HepG2 (cell line): ENCODE measurements at regions not wholly inside any gene's neighbourhood (a gene's known extent, or its start where the extent isn't known, plus 50 kb on each side); places are given as distances from the start of the nearest gene placed in this dataset.

Source experiments
- ATAC-seq: fragments of 200-7000 bp; cut with Tn5 transposase; 3 replicates; pipeline ENCODE4 v1.9.1; 2020; ENCODE audit warnings: mild to moderate bottlenecking, moderate library complexity
- BruUV-seq: library from RNA; stranded (reverse); fragments of 400-500 nt; replicated peaks from 2 replicates; lab custom pipeline; 2021; lab: Mats Ljungman, UMichigan
- CTCF ChIA-PET: fragments of 300-600 bp; formaldehyde crosslinking; extraction: SDS; loops from one replicate; lab custom pipeline; 2021; ENCODE audit warnings: low total read pairs, inconsistent platforms, low intra/inter-chr PET ratio; lab: Yijun Ruan, JAX
- POLR2A ChIA-PET: fragments of 350-600 bp; sonication (Branson Sonifier 250); formaldehyde crosslinking; loops from one replicate; lab custom pipeline; 2020; ENCODE audit warnings: antibody characterized with exemption, inconsistent platforms; lab: Yijun Ruan, JAX
- DNase-seq: peaks from one replicate; pipeline ENCODE4 v3.0.0-alpha.2; 2015; ENCODE audit warnings: low spot score
- FAIRE-seq: peaks from 3 replicates; lab custom pipeline; 2011; peaks lifted over from hg19 to GRCh38; lab: Jason Lieb, UNC
- H2AFZ ChIP-seq: one replicate; pipeline ENCODE4 v1.6.1; 2011; ENCODE audit warnings: low read length, inconsistent platforms
- H3K27ac ChIP-seq: fragments of 300-600 bp; 3 replicates; pipeline ENCODE4 v1.8.0; 2011; ENCODE audit warnings: mixed run types, mild to moderate bottlenecking, mixed read lengths, low read length, inconsistent platforms; ENCODE audit not compliant: insufficient read depth; ENCODE audit errors: extremely low read length
- H3K27me3 ChIP-seq, 2 experiments: fragments of 200-600 bp in 1 of 2; 2 replicates in 1 of 2; 3 replicates in 1 of 2; pipeline versions ENCODE4 v1.6.0 to v1.8.0; 2011; ENCODE audit warnings: low read length in 2 of 2, mild to moderate bottlenecking in 2 of 2, moderate library complexity in 2 of 2, inconsistent platforms in 1 of 2; ENCODE audit not compliant: insufficient read depth in 2 of 2, control insufficient read depth in 1 of 2
- H3K36me3 ChIP-seq, 2 experiments: fragments of 200-600 bp in 1 of 2; replicated peaks in 1 of 2; 2 replicates in 1 of 2; 3 replicates in 1 of 2; pipeline versions ENCODE4 v1.5.1 to v1.8.0; 2011; ENCODE audit warnings: low read length in 2 of 2, inconsistent platforms in 1 of 2; ENCODE audit not compliant: insufficient read depth in 2 of 2, control insufficient read depth in 1 of 2
- H3K4me1 ChIP-seq: 2 replicates; pipeline ENCODE4 v1.5.1; 2012; ENCODE audit warnings: low read length, inconsistent platforms; ENCODE audit not compliant: insufficient read depth
- H3K4me2 ChIP-seq: 2 replicates; pipeline ENCODE4 v1.6.0; 2011; ENCODE audit warnings: low read depth, low read length, inconsistent platforms
- H3K4me3 ChIP-seq, 3 experiments: fragments of 200-600 bp in 1 of 3; sonication (generic), shearing (Covaris generic) in 1 of 3; replicated peaks in 1 of 3; 2 replicates each; pipeline ENCODE4 v1.5.1; 2011 to 2016; ENCODE audit warnings: low read length in 3 of 3, inconsistent platforms in 2 of 3, low read depth in 2 of 3, mild to moderate bottlenecking in 2 of 3, control low read depth in 1 of 3, mixed read lengths in 1 of 3; ENCODE audit not compliant: insufficient read depth in 1 of 3
- H3K79me2 ChIP-seq: one replicate; pipeline ENCODE4 v1.6.1; 2011; ENCODE audit warnings: low read length, inconsistent platforms; ENCODE audit not compliant: insufficient read depth
- H3K9ac ChIP-seq: 2 replicates; pipeline ENCODE4 v1.6.0; 2011; ENCODE audit warnings: mild to moderate bottlenecking, low read depth, low read length, inconsistent platforms; ENCODE audit not compliant: insufficient read depth
- H3K9me3 ChIP-seq: 2 replicates; pipeline ENCODE4 v1.5.1; 2012; ENCODE audit warnings: mild to moderate bottlenecking, low read length
- H4K20me1 ChIP-seq: 2 replicates; pipeline ENCODE4 v1.6.0; 2011; ENCODE audit warnings: inconsistent platforms, mild to moderate bottlenecking, low read length, moderate library complexity; ENCODE audit not compliant: insufficient read depth
- CEBPB ChIP-seq: IDR thresholded peaks from 2 replicates; pipeline ENCODE4 v1.6.1; 2011; ENCODE audit warnings: low read depth, low read length, improper control_type of control experiment, borderline replicate concordance
- HOXA7 ChIP-seq: sonication (generic); formaldehyde crosslinking; IDR thresholded peaks from 2 replicates; pipeline ENCODE4 v1.8.1; 2022; ENCODE audit warnings: mild to moderate bottlenecking, missing genetic modification reagents, moderate library complexity
- MTF2 ChIP-seq: sonication (generic); formaldehyde crosslinking; IDR thresholded peaks from 2 replicates; pipeline ENCODE4 v1.5.0; 2020; ENCODE audit warnings: missing genetic modification reagents, borderline replicate concordance
- NFYC ChIP-seq: IDR thresholded peaks from 2 replicates; pipeline ENCODE4 v1.6.1; 2016; ENCODE audit warnings: missing genetic modification reagents, missing compliant biosample characterization
- PHB2 ChIP-seq: fragments of 450-650 bp; IDR thresholded peaks from 2 replicates; pipeline ENCODE4 v1.6.1; 2018; ENCODE audit not compliant: partially characterized antibody
- ZNF326 ChIP-seq: sonication (generic); formaldehyde crosslinking; IDR thresholded peaks from 2 replicates; pipeline ENCODE4 v1.4.0; 2020; ENCODE audit warnings: missing genetic modification reagents, borderline replicate concordance
- WGBS: methylation state at CpG from one replicate; pipeline ENCODE4 v1.1.6; 2017; ENCODE audit warnings: low lambda C conversion rate; 5-methylcytosine and 5-hydroxymethylcytosine counted together
- in situ Hi-C: cut with HindIII; loops from 2 replicates; pipeline ENCODE4 v1.10.0; 2017; ENCODE audit warnings: low pct_unique_long_range_greater_than_20kb; ENCODE audit not compliant: extremely low pct_ligation_motif_present
- intact Hi-C: fragments of 100-400 bp; cut with micrococcal nuclease; formaldehyde crosslinking; loops from one replicate; pipeline ENCODE4 v1.10.0; 2022; ENCODE audit not compliant: unreplicated experiment
- TF ChIP-seq, protein P1 (sequence below): sonication (generic); formaldehyde crosslinking; conservative IDR thresholded peaks from 2 replicates; pipeline ENCODE4 v1.4.0; 2020; ENCODE audit warnings: missing genetic modification reagents
- TF ChIP-seq, protein P2 (sequence below): sonication (generic); formaldehyde crosslinking; IDR thresholded peaks from 2 replicates; pipeline ENCODE4 v1.5.1; 2020; ENCODE audit warnings: mild to moderate bottlenecking, moderate library complexity, missing genetic modification reagents

- peaks cover 2 to 41% of the 10 kb centered on the region in 2 experiments; a peak in 4 of 5 replicates for H3K27me3 ChIP-seq
- intact Hi-C loops: no loop called here
- 13% methylated on average over 8 of the region's 8 CpGs for WGBS
- ChIA-PET POLR2A (no interaction called here), CTCF (no interaction called here)
- no peaks in the 10 kb centered on the region for H3K9me3 ChIP-seq
- H3K4me2 ChIP-seq: no peak overlapping the region
- in situ Hi-C loops: no loop called here
- H3K9ac ChIP-seq: no peak overlapping the region
- H4K20me1 ChIP-seq: no peaks in the 10 kb centered on the region
- no TSS peak for BruUV-seq
- DNase-seq (no peak), ATAC-seq (no peak), FAIRE-seq (no peak)
- H3K27ac ChIP-seq: no peak overlapping the region
- H3K36me3 ChIP-seq: no peaks in the 10 kb centered on the region
- no peak overlapping the region for H3K4me3 ChIP-seq
- H3K79me2 ChIP-seq: no peaks in the 10 kb centered on the region
- no peaks in the 10 kb centered on the region for H3K4me1 ChIP-seq
- no peak overlapping the region for H2AFZ ChIP-seq
- TF ChIP-seq, protein P1, sequence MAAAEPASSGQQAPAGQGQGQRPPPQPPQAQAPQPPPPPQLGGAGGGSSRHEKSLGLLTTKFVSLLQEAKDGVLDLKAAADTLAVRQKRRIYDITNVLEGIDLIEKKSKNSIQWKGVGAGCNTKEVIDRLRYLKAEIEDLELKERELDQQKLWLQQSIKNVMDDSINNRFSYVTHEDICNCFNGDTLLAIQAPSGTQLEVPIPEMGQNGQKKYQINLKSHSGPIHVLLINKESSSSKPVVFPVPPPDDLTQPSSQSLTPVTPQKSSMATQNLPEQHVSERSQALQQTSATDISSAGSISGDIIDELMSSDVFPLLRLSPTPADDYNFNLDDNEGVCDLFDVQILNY (CRISPR knock-in tag): no peak
Measured at GRCh38 chr3:127404221-127405009, 116.6 kb upstream of the PRR20G start.

- in situ Hi-C loops (no loop called here), intact Hi-C loops (no loop called here)
- Histone ChIP-seq H3K9me3 (no peaks in the 10 kb centered on the region), H3K4me1 (no peaks in the 10 kb centered on the region), H3K27ac (no peak overlapping the region), H3K9ac (no peak overlapping the region), H3K4me3 (no peak overlapping the region), H3K27me3 (peaks cover under 1 to 37% of the 10 kb centered on the region in 2 experiments; a peak in 4 of 5 replicates), H3K36me3 (no peaks in the 10 kb centered on the region), H4K20me1 (no peaks in the 10 kb centered on the region), H3K4me2 (no peak overlapping the region), H2AFZ (no peak overlapping the region), H3K79me2 (no peaks in the 10 kb centered on the region)
- no TSS peak for BruUV-seq
- ChIA-PET CTCF (no interaction called here), POLR2A (no interaction called here)
- no peak for TF ChIP-seq HOXA7
- TF ChIP-seq CEBPB: no peak
- TF ChIP-seq, protein P2, sequence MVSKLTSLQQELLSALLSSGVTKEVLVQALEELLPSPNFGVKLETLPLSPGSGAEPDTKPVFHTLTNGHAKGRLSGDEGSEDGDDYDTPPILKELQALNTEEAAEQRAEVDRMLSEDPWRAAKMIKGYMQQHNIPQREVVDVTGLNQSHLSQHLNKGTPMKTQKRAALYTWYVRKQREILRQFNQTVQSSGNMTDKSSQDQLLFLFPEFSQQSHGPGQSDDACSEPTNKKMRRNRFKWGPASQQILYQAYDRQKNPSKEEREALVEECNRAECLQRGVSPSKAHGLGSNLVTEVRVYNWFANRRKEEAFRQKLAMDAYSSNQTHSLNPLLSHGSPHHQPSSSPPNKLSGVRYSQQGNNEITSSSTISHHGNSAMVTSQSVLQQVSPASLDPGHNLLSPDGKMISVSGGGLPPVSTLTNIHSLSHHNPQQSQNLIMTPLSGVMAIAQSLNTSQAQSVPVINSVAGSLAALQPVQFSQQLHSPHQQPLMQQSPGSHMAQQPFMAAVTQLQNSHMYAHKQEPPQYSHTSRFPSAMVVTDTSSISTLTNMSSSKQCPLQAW: no peak
- no peak for TF ChIP-seq MTF2
- no peak for TF ChIP-seq NFYC (CRISPR knock-in tag)
- no peak for TF ChIP-seq ZNF326 (CRISPR knock-in tag)
- no peak for TF ChIP-seq PHB2
- FAIRE-seq: no peak
- DNase-seq: no peak
- WGBS: 29% methylated on average over 2 of the region's 2 CpGs
- ATAC-seq: no peak
Measured at GRCh38 chr3:127403795-127404194, 115.9 kb upstream of the PRR20G start.
